ACC112 (cell line): ENCODE measurements at regions not wholly inside any gene's neighbourhood (a gene's known extent, or its start where the extent isn't known, plus 50 kb on each side); places are given as distances from the start of the nearest gene placed in this dataset.

Experiments
- H2AFZ ChIP-seq: fragments of 200-600 bp; sonication (generic); one replicate; pipeline ENCODE4 v1.6.0; 2017; ENCODE audit warnings: antibody characterized with exemption, low read length; ENCODE audit not compliant: unreplicated experiment
- H3K27ac ChIP-seq: fragments of 200-600 bp; sonication (generic); 2 replicates; pipeline ENCODE4 v1.5.1; 2014; ENCODE audit warnings: low read depth, mild to moderate bottlenecking, antibody characterized with exemption, low read length, moderate library complexity
- H3K27me3 ChIP-seq: fragments of 200-600 bp; sonication (generic); 2 replicates; pipeline ENCODE4 v1.6.1; 2014; ENCODE audit warnings: mild to moderate bottlenecking, antibody characterized with exemption, low read length, moderate library complexity, mixed read lengths; ENCODE audit not compliant: insufficient read depth
- H3K36me3 ChIP-seq: fragments of 200-600 bp; sonication (generic); 2 replicates; pipeline ENCODE4 v1.6.1; 2016; ENCODE audit warnings: mild to moderate bottlenecking, antibody characterized with exemption, low read length, moderate library complexity, mixed read lengths; ENCODE audit not compliant: insufficient read depth
- H3K4me1 ChIP-seq: fragments of 200-600 bp; sonication (generic); one replicate; pipeline ENCODE4 v1.6.1; 2016; ENCODE audit warnings: low read length, mixed read lengths; ENCODE audit not compliant: insufficient read depth, unreplicated experiment, control insufficient read depth
- H3K4me3 ChIP-seq: fragments of 200-600 bp; sonication (generic); 2 replicates; pipeline ENCODE4 v1.5.1; 2014; ENCODE audit warnings: mild to moderate bottlenecking, low read depth, low read length
- H3K79me2 ChIP-seq: fragments of 200-600 bp; sonication (generic); one replicate; pipeline ENCODE4 v1.6.0; 2016; ENCODE audit warnings: low read length; ENCODE audit not compliant: control insufficient read depth, unreplicated experiment, insufficient read depth

DNA sequence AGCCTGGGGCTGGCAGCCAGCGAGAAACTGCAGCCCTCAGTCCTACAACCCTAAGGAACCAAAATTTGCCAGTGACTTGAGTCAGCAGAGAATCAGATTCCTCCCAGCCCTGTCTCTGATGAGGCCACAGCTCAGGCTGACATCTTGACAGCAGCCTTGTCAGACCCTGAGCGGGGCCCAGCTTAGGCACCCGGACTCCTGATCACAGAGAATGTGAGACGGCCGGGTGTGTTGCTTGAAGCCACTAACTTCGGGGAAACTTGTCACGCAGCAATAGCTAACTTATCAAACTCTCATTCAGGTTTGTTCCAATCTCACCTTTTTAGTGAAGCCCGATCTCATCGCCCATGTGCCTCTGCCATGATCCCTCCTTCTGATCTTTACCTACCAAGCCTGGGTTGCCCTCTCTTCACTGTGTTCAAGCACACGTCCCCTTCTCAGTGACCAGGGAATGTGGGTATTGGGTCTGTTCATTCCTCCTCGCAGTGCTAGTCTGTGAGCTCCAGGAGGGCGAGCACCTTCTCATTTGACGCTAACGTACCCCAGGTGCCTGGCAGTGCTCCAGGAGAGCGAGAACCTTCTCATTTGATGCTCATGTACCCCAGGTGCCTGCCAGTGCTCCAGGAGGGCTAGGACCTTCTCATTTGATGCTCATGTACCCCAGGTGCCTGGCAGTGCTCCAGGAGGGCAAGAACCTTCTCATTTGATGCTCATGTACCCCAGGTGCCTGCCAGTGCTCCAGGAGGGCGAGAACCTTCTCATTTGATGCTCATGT lies 280.7 kb downstream of the BRD1 start:
- no peaks in the 10 kb centered on the region for H3K36me3 ChIP-seq
- H3K27me3 ChIP-seq, result no peaks in the 10 kb centered on the region

DNA sequence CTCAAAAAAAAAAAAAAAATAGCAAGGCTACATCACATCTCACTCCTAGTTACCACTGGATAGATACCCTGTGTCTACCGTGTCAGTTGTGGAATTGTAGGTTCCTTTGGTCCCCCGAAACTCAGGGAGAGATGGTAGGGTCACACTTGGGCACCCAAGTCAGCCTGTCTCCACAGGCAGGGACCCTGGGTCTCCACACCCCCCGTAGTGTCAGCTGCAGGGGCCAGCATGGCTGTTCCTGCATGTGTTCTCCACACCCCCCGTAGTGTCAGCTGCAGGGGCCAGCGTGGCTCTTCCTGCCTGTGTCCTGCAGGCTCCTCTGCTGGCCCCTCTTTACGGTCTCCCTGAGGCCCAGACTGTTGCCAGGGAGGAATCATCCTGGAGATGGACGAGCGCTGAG lies 282.1 kb downstream of the BRD1 start:
- no peak overlapping the region for H3K4me3 ChIP-seq
- no peaks in the 10 kb centered on the region for H3K27me3 ChIP-seq
- no peaks in the 10 kb centered on the region for H3K79me2 ChIP-seq
- no peak overlapping the region for H3K27ac ChIP-seq
- H3K4me1 ChIP-seq, result no peaks in the 10 kb centered on the region
- no peaks in the 10 kb centered on the region for H3K36me3 ChIP-seq
- H2AFZ ChIP-seq, result no peak overlapping the region

More for the DNA sequence above, 280.7 kb downstream of the BRD1 start:
- Histone ChIP-seq H3K27ac (no peak overlapping the region), H3K79me2 (no peaks in the 10 kb centered on the region), H2AFZ (no peak overlapping the region), H3K4me1 (no peaks in the 10 kb centered on the region), H3K4me3 (no peak overlapping the region)

DNA sequence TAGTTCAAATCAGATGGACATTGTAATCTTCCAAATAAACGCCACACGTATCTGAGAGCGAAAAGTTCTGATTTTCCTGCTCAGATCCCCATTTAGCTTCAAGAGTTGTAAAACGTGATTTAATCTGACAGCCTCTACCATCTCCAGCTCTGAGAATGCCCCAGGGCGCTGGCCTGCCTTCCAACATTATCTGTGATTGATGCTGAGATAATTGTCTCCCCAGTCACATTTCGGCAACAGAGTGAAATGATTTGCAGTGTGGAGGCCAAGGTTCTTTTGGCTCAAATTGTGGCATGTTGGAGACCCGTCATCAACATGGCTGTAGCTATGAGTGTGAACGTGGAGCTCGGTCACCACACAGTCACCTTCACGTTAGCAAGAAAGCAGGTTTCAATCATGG lies 283.4 kb downstream of the BRD1 start:
- no peaks in the 10 kb centered on the region for H3K79me2 ChIP-seq

DNA sequence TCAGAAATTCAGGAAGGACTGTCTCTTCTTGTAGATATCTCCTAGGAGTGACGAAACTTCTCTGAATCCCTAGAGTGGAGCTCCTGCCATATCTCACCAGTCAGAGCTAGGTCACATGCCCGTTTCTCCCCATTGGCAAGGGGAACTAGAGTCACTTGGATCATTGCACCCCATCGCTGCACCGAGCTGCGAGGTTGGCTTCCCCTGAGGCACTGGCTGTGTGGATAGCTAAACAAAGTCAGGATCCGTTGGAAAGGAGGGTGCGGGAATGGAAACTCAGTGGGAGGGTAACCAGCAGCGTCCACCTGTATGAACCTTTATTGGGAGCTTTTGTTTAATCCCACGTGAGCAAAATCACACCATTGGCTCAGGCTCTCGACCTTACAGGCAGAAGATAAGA lies 283.8 kb downstream of the BRD1 start:
- no peak overlapping the region for H3K4me3 ChIP-seq
- no peaks in the 10 kb centered on the region for H3K79me2 ChIP-seq

More for the DNA sequence above, 283.4 kb downstream of the BRD1 start:
- no peaks in the 10 kb centered on the region for H3K4me1 ChIP-seq
- H3K4me3 ChIP-seq, result no peak overlapping the region
- no peak overlapping the region for H3K27ac ChIP-seq
- H2AFZ ChIP-seq, result no peak overlapping the region
- no peaks in the 10 kb centered on the region for H3K36me3 ChIP-seq
- H3K27me3 ChIP-seq, result no peaks in the 10 kb centered on the region

DNA sequence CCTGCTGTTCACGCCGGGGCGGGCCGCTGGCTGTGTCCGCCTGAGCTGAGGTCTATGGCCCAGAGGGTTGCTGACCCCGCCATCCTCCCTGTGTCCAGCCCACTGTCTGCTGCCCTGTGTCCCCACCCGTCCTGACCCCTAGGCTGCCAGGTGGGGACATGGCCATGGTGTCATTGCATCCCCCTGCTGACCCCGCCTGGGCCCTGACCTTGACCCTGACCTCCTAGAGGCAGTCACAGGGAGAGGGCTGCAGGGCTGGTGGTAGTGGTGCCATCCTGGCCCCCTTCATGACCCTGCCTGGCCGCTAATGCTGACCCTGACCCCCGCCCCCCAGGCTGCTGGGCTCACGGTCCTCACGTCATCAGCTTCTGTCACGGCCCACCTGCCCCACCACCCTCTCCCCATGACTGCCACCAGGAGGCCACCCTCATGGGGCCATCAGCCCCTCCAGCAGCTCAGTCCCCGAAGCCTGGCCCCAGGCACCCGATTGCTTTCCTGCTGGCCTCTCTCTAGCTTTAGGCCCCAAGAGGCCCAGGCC lies 285.9 kb downstream of the BRD1 start:
- Histone ChIP-seq H3K4me3 (no peak overlapping the region), H3K79me2 (no peaks in the 10 kb centered on the region), H3K36me3 (no peaks in the 10 kb centered on the region), H3K27me3 (no peaks in the 10 kb centered on the region), H2AFZ (no peak overlapping the region), H3K4me1 (no peaks in the 10 kb centered on the region), H3K27ac (no peak overlapping the region)

More for the DNA sequence above, 283.8 kb downstream of the BRD1 start:
- Histone ChIP-seq H3K36me3 (no peaks in the 10 kb centered on the region), H3K27ac (no peak overlapping the region), H3K27me3 (no peaks in the 10 kb centered on the region), H3K4me1 (no peaks in the 10 kb centered on the region), H2AFZ (no peak overlapping the region)

DNA sequence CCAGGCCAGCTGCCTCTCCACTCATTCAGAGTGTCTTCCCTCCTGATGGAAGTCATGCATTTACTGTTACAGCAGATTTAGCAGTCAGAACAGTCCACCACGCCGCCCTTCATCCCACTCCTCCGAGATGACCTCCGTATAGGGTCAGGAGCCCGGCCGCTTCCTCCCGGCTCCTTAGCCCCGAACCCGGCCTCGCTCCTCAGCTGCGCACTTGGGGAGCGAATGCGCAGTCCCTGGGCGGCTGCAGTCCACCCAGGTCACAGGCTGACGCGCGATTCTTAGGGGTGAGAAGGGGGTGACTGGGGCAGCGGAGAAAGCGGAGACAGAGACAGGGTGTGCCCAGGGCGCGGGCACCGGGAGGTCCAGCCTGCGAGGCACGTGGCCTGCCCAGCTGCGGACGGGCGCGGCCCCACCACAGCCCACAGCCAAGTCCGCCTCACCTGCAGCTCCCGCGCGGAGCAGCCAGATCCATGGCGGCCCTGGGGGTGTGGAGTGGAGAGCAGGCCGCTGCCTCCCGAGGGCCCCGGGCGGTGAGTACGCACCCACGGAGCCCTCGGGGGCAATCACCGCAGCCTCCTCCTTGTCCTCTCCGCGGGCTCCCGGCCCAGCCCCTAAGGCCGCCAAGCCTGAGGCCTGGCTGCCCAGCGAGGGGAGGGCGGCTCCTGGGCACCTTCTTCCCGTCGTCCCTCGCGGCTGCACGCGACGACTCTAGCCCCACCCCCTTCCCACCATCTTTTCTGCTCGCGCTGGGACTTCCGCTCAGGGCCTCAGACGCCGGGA lies 286.6 kb downstream of the BRD1 start:
- Histone ChIP-seq H3K27ac (no peak overlapping the region), H2AFZ (no peak overlapping the region), H3K79me2 (no peaks in the 10 kb centered on the region), H3K36me3 (no peaks in the 10 kb centered on the region), H3K27me3 (no peaks in the 10 kb centered on the region), H3K4me3 (no peak overlapping the region), H3K4me1 (no peaks in the 10 kb centered on the region)

DNA sequence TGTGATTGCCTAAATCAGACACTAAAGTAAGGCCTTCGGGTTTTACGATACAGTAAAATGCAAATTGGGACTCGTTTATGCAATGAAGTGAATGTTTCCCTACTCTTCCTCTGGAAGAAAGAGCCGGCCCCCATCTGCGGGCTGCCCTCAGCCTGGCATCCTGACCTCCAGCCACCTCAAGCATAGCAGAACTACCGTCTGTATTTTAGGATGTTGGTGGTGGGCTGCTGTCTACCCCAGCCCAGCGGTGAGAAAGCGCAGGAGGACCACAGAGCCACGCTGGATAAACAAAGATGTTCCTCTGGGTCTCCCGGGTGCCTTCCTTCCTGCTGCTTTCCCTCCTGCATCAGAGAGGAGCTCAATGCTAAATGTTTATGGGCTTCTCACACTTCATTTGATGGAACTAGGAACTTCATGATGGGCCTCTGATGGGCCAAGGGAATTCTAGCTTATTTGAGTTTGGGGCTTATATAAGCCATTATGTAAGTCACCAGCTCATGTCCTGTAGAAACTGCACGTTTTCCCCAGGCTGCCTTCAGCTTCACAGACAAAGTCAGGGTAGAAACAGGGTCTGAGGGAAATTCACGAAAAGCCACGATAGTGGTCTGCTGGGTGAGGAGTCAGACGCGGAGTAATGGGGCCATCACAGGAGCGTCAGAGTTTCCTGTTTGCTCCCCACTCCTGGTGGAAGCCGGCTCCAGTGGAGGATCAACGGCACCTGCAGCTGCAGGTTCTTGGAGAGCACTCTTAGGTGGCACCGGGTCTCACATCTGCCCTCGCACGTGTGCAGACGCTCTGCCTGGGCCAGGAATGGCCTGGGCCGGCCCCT lies 287.4 kb downstream of the BRD1 start:
- no peaks in the 10 kb centered on the region for H3K36me3 ChIP-seq
- no peaks in the 10 kb centered on the region for H3K4me1 ChIP-seq
- H3K79me2 ChIP-seq, result no peaks in the 10 kb centered on the region
- no peak overlapping the region for H3K4me3 ChIP-seq
- H3K27me3 ChIP-seq, result no peaks in the 10 kb centered on the region
- H3K27ac ChIP-seq, result no peak overlapping the region
- H2AFZ ChIP-seq, result no peak overlapping the region

DNA sequence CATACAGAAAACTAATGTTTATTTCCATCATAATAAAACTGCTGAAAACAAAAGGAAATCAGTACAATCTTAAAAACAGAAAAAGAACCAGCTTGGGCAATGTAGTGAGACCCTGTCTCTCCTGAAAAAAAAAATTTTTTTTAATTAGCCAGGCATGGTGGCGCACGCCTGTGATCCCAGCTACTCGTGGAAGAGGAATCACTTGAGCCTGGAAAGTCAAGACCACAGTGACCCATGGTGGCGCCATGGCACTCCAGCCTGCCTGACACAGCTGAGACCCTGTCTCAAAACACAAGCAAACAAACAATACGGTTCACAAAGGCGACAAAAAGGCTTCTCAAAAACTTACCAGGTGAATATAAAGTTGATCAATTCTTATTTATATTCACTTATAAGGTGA lies 289.7 kb downstream of the BRD1 start:
- Histone ChIP-seq H3K27me3 (no peaks in the 10 kb centered on the region), H3K4me1 (no peaks in the 10 kb centered on the region), H3K36me3 (no peaks in the 10 kb centered on the region), H3K79me2 (no peaks in the 10 kb centered on the region), H3K4me3 (no peak overlapping the region), H3K27ac (no peak overlapping the region), H2AFZ (no peak overlapping the region)

DNA sequence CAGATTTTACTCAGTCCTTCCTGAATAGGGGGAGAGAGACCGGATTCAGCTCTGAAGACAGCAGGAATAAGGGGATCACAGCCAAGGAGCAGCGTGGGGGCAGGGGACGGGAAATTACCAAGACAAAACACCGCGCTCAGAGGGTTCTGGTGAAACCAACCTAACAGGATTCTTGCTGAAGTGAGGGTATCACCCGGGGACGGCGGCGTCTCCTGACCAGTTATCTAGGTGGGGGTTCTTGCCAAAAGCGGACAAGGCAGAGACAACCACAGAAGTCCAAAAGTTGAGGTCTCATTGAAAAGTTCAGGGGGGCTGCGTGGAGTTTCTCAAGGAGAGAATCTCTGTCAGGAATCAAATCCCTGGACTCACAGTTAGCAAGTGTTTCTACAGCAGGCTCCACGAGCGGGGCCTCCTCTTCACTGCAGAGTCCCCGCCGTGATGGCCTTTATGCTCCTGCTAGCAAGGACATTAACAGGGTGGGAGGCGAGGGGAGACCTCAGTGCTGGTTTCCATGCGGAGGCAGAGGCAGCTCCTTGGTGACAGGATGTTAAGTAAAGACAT lies 291.0 kb downstream of the BRD1 start:
- Histone ChIP-seq H3K36me3 (no peaks in the 10 kb centered on the region), H3K27me3 (no peaks in the 10 kb centered on the region), H3K4me1 (no peaks in the 10 kb centered on the region), H2AFZ (no peak overlapping the region), H3K79me2 (no peaks in the 10 kb centered on the region), H3K27ac (no peak overlapping the region), H3K4me3 (no peak overlapping the region)

DNA sequence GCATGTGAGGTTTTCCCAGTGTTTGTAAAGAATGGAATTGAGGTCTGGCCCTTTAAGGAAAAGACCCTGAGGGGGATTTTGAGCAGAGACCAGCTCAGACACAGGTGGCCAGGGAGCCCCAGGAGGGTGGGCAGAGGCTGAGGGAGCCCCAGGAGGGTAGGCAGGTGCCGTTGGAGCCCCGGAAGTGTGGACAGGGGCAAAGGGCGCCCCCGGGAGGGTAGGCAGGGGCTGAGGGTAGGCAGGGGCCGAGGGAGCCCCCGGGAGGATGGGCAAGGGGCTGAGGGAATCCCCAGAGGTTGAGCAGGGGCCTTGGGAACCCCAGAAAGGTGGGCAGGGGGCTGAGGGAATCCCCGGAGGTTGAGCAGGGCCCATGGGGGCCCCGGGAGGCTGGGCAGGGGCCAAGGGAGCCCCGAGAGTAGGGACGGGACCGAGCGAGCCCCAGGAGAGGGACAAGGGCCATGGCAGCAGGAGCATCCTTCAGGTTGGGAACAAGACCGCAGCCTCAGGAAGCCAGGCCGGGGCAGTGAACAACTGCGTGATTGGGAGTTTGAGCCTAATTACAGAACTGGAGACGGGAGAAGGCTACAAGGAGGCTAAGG lies 292.0 kb downstream of the BRD1 start:
- H3K79me2 ChIP-seq, result no peaks in the 10 kb centered on the region
- no peak overlapping the region for H2AFZ ChIP-seq
- no peaks in the 10 kb centered on the region for H3K36me3 ChIP-seq
- no peak overlapping the region for H3K4me3 ChIP-seq
- H3K27me3 ChIP-seq, result no peaks in the 10 kb centered on the region
- no peak overlapping the region for H3K27ac ChIP-seq
- H3K4me1 ChIP-seq, result no peaks in the 10 kb centered on the region
